ENCODE measurements at regions not wholly inside any gene's neighbourhood (a gene's known extent, or its start where the extent isn't known, plus 50 kb on each side); places are given as distances from the start of the nearest gene placed in this dataset.

- no peak for TF ChIP-seq CTCF (IDR thresholded peaks at IDR 0.05; ENCODE audit: low read depth, low read length, missing control alignments)
- no peak overlapping the region for H3K4me3 ChIP-seq (ENCODE audit: low read depth, low read length)
- DNase-seq (ENCODE audit: low read depth): no peak
Observed at GRCh38 chr1:29585201-29585600, 348.9 kb downstream of the PTPRU start.

- DNase-seq (ENCODE audit: low read depth): no peak
- TF ChIP-seq CTCF (IDR thresholded peaks at IDR 0.05; ENCODE audit: low read depth, low read length, missing control alignments): no peak
- no peak overlapping the region for H3K4me3 ChIP-seq (ENCODE audit: low read depth, low read length)
Observed at GRCh38 chr1:29584776-29585175, 348.5 kb downstream of the PTPRU start.

- no peak for TF ChIP-seq CTCF (IDR thresholded peaks at IDR 0.05; ENCODE audit: low read depth, low read length, missing control alignments)
Observed at GRCh38 chr1:29584362-29584761, 348.0 kb downstream of the PTPRU start.

GRCh38 chr1:29583727-29584126, 347.4 kb downstream of the PTPRU start:
- no peak for TF ChIP-seq CTCF (IDR thresholded peaks at IDR 0.05; ENCODE audit: low read depth, low read length, missing control alignments)
- H3K4me3 ChIP-seq (ENCODE audit: low read depth, low read length): no peak overlapping the region
- DNase-seq (ENCODE audit: low read depth): no peak

More at GRCh38 chr1:29584362-29584761, 348.0 kb downstream of the PTPRU start:
- DNase-seq (ENCODE audit: low read depth): no peak
- H3K4me3 ChIP-seq (ENCODE audit: low read depth, low read length): no peak overlapping the region

GRCh38 chr1:29581256-29581655, 344.9 kb downstream of the PTPRU start:
- no peak for DNase-seq (ENCODE audit: low read depth)
- no peak for TF ChIP-seq CTCF (IDR thresholded peaks at IDR 0.05; ENCODE audit: low read depth, low read length, missing control alignments)
- H3K4me3 ChIP-seq (ENCODE audit: low read depth, low read length): no peak overlapping the region

- DNase-seq (ENCODE audit: low read depth): no peak
- TF ChIP-seq CTCF (IDR thresholded peaks at IDR 0.05; ENCODE audit: low read depth, low read length, missing control alignments): no peak
- H3K4me3 ChIP-seq (ENCODE audit: low read depth, low read length): no peak overlapping the region
Observed at GRCh38 chr1:29579821-29580425, 343.6 kb downstream of the PTPRU start.

- no peak for TF ChIP-seq CTCF (IDR thresholded peaks at IDR 0.05; ENCODE audit: low read depth, low read length, missing control alignments)
- H3K4me3 ChIP-seq (ENCODE audit: low read depth, low read length): no peak overlapping the region
- no peak for DNase-seq (ENCODE audit: low read depth)
Observed at GRCh38 chr1:29577512-29577911, 341.2 kb downstream of the PTPRU start.
